Ovary (tissue), 7 donors: ENCODE measurements at regions not wholly inside any gene's neighbourhood (a gene's known extent, or its start where the extent isn't known, plus 50 kb on each side); places are given as distances from the start of the nearest gene placed in this dataset.

ENCODE experiments used
- DNase-seq, 5 donors: peaks; one replicate each; pipeline ENCODE4 v3.0.0-alpha.2; 2019 to 2020
- H3K27ac ChIP-seq, 2 donors: fragments of 200-600 bp; one replicate each; pipeline versions ENCODE4 v1.5.1 to v1.8.0; 2019 to 2022
- H3K27me3 ChIP-seq: fragments of 200-600 bp; one replicate; pipeline ENCODE4 v1.8.0; 2022
- H3K36me3 ChIP-seq: fragments of 200-600 bp; sonication (generic); one replicate; pipeline ENCODE4 v1.5.1; 2019
- H3K4me1 ChIP-seq: one replicate; pipeline ENCODE4 v1.8.1; 2013; ENCODE audit warnings: mild to moderate bottlenecking, moderate library complexity; ENCODE audit not compliant: insufficient read depth
- H3K4me3 ChIP-seq: fragments of 200-600 bp; sonication (generic); one replicate; pipeline ENCODE4 v1.5.1; 2017
- H3K9me3 ChIP-seq, 2 donors: fragments of 200-600 bp in 1 of 2; sonication (generic) in 1 of 2; one replicate each; pipeline versions ENCODE4 v1.5.1 to v1.8.1; 2013 to 2019; ENCODE audit warnings: mild to moderate bottlenecking in 1 of 2, moderate library complexity in 1 of 2
- CTCF ChIP-seq, 3 donors: fragments of 450-650 bp in 2 of 3; fragments of 200-600 bp in 1 of 3; IDR thresholded peaks; one replicate each; pipeline versions ENCODE4 v1.5.1 to v1.8.0; 2016 to 2022; ENCODE audit warnings: antibody characterized with exemption in 3 of 3, mild to moderate bottlenecking in 1 of 3
- EP300 ChIP-seq: sonication (generic); formaldehyde crosslinking; IDR thresholded peaks from one replicate; pipeline ENCODE4 v1.6.1; 2017; ENCODE audit warnings: antibody characterized with exemption
- POLR2A ChIP-seq: fragments of 450-650 bp; IDR thresholded peaks from one replicate; pipeline ENCODE4 v1.6.1; 2017; ENCODE audit warnings: antibody characterized with exemption, mild to moderate bottlenecking, moderate library complexity
- WGBS, 3 donors: extraction: QIAGEN DNeasy Blood & Tissue Kit in 1 of 3; methylation state at CpG; one replicate each; pipeline versions ENCODE4 v1.1.5 to v1.1.7; 2013 to 2017; 5-methylcytosine and 5-hydroxymethylcytosine counted together
- intact Hi-C, 4 donors: fragments of 100-400 bp; cut with DNase I; formaldehyde crosslinking; loops; one replicate each; pipeline versions ENCODE4 v1.11.0 to v1.15.1; 2022 to 2023
- donor health status: DM: no; HTN: no; CAD: no; lungs with moderate emphysema.
- donor health status: DM: no; HTN: no; CAD: no.
- donor health status: Bipolar disorder and iron deficiency.
- donor health status: DM: no; HTN: no; CAD: no.
- donor health status: DM: yes; HTN: yes; CAD: no.

DNA sequence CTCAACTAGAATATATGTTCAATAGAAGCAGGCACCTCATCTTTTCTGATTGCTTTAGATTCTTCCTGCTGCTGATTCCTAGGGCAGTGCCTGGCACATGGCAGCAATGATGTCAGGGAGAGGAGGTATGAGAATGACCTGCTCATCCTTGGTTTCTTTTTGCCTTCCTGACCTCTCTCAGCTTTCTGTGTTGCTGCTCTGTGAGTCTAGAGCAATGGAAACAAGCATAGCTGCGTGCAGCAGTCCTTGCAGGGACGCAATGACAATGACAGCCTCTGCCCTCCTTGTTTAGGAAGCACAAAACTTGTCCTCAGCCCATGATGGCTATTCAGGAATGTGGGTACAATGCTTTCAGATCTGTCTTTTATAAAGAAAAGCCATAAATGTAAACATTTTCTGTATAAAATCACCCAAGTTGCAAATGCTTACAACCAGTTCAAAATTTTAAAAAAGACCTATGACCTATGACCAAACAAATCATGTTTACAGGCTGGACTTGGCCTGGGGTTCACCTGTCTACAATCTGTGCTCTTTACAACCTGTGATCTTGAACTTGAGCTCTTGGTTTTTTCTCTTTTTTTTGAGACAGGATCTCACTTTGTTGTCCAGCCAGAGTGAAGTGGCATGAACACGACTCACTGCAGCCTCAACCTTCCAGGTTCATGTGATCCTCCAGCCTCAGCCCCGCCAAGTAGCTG, 549.4 kb upstream of the ATP2B1 start:
- H3K9me3 ChIP-seq, result no peaks in the 10 kb centered on the region
- no peak for DNase-seq
- H3K4me1 ChIP-seq, result peaks cover 6% of the 10 kb centered on the region
- H3K36me3 ChIP-seq, result no peaks in the 10 kb centered on the region
- H3K27me3 ChIP-seq, result no peaks in the 10 kb centered on the region
- no peak overlapping the region for H3K4me3 ChIP-seq
- 93 to 95% (median 95%) methylated on average over 4 of the region's 4 CpGs for WGBS, 3 donors
- TF ChIP-seq EP300, result no peak
- no peak for TF ChIP-seq CTCF (IDR thresholded peaks at IDR 0.05)
- no peak for TF ChIP-seq POLR2A
- no peak overlapping the region for H3K27ac ChIP-seq
- intact Hi-C loops, result no loop called here

GRCh38 chr12:90254796-90255195, 546.2 kb upstream of the ATP2B1 start:
- TF ChIP-seq POLR2A, result no peak
- TF ChIP-seq CTCF (IDR thresholded peaks at IDR 0.05), result no peak
- no peak for TF ChIP-seq EP300
- Histone ChIP-seq H3K4me1 (peaks cover 2% of the 10 kb centered on the region), H3K27me3 (no peaks in the 10 kb centered on the region), H3K27ac (no peak overlapping the region), H3K9me3 (no peaks in the 10 kb centered on the region), H3K36me3 (no peaks in the 10 kb centered on the region), H3K4me3 (no peak overlapping the region)
- intact Hi-C loops, result no loop called here
- DNase-seq, result no peak

GRCh38 chr12:90253674-90254181, 545.1 kb upstream of the ATP2B1 start:
- Histone ChIP-seq H3K27ac (no peak overlapping the region), H3K9me3 (no peaks in the 10 kb centered on the region), H3K4me3 (no peak overlapping the region), H3K36me3 (no peaks in the 10 kb centered on the region), H3K4me1 (peaks cover 2% of the 10 kb centered on the region), H3K27me3 (no peaks in the 10 kb centered on the region)
- DNase-seq, result peak in 1 of 5 donors; percentile 24
- intact Hi-C loops, result no loop called here
- WGBS, 3 donors, result 48 to 55% (median 50%) methylated on average over 8 of the region's 8 CpGs
- no peak for TF ChIP-seq POLR2A
- TF ChIP-seq CTCF (IDR thresholded peaks at IDR 0.05), result no peak
- TF ChIP-seq EP300, result no peak

DNA sequence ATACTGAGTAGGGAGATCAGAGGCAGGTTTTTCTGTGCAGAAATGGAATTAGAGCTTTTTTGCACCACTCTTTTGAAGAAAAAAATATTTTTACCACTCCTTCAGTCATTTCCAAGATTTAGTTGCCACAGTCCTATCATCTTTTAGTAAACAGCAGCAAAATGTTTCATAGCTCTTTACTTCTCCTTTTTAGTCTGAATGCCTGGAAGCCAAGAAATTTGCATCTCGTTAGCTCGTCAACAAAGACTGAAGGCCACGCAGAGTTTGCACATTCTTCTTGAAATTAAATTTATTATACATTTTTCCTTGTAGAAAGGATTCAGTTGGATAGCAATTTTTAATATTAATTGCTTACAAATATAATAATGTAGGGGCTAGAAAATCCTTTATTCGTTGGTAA, 544.5 kb upstream of the ATP2B1 start:
- Histone ChIP-seq H3K36me3 (no peaks in the 10 kb centered on the region), H3K4me1 (peaks cover 2% of the 10 kb centered on the region), H3K27me3 (no peaks in the 10 kb centered on the region), H3K27ac (no peak overlapping the region), H3K4me3 (no peak overlapping the region), H3K9me3 (no peaks in the 10 kb centered on the region)
- intact Hi-C loops, result no loop called here
- TF ChIP-seq CTCF (IDR thresholded peaks at IDR 0.05), result no peak
- no peak for TF ChIP-seq EP300
- TF ChIP-seq POLR2A, result no peak
- no peak for DNase-seq
- 44 to 75% (median 55%) methylated on average over 4 of the region's 4 CpGs for WGBS, 3 donors
